BJ (cell line): ENCODE measurements at regions not wholly inside any gene's neighbourhood (a gene's known extent, or its start where the extent isn't known, plus 50 kb on each side); places are given as distances from the start of the nearest gene placed in this dataset.
"Not testable (repeated sequence)": the region's sequence is repeated elsewhere in the genome, so short reads cannot be mapped to it uniquely, and the experiment has no call there.

Experiments
- CTCF ChIA-PET: fragments of 350-600 bp; formaldehyde crosslinking; extraction: SDS; loops from one replicate; lab custom pipeline; 2021; ENCODE audit warnings: antibody characterized with exemption, inconsistent platforms; lab: Yijun Ruan, JAX
- POLR2A ChIA-PET: fragments of 300-600 bp; sonication (Branson Sonifier 250); formaldehyde crosslinking; extraction: SDS; loops from one replicate; lab custom pipeline; 2021; ENCODE audit warnings: antibody characterized with exemption; lab: Charles Lee
- DNase-seq: peaks from one replicate; pipeline ENCODE4 v3.0.0-alpha.2; 2011; ENCODE audit warnings: low read depth
- H3K27me3 ChIP-seq: 2 replicates; pipeline ENCODE4 v1.6.0; 2011; ENCODE audit warnings: low read length; ENCODE audit not compliant: control insufficient read depth, insufficient read depth
- H3K36me3 ChIP-seq: 2 replicates; pipeline ENCODE4 v1.5.1; 2011; ENCODE audit warnings: low read length; ENCODE audit not compliant: control insufficient read depth, insufficient read depth
- H3K4me3 ChIP-seq: 2 replicates; pipeline ENCODE4 v1.5.1; 2011; ENCODE audit warnings: low read depth, mild to moderate bottlenecking, control low read depth, low read length
- TF ChIP-seq, protein P1 (sequence below): IDR thresholded peaks from 2 replicates; pipeline ENCODE4 v1.5.1; 2011; ENCODE audit warnings: low read depth, mild to moderate bottlenecking, control low read depth, inconsistent platforms, low read length, moderate library complexity; ENCODE audit not compliant: insufficient read depth

DNA sequence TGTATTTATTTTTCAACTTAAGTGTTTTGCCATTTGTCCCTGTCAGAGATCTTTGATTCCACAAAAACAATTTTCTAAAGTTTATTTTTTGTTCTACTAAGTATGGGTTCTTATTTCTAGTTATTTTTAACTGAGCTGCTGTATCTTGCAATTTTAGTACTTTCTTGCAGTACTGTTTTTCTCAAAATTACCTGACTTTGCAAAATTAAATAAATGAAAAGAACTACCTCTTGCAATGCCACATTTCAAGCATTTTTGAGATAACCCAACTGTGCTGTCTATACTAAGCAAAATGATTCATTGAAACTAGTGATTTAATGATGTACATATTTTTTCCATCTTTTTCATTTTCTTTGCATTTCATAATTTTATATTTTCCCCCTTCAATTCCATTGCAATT is 71.5 kb upstream of the ADGRL2 start:
- H3K36me3 ChIP-seq = no peaks in the 10 kb centered on the region
- POLR2A ChIA-PET = no interaction called here
- CTCF ChIA-PET = no interaction called here
- no peak for DNase-seq
- H3K27me3 ChIP-seq = no peaks in the 10 kb centered on the region
- TF ChIP-seq, protein P1, sequence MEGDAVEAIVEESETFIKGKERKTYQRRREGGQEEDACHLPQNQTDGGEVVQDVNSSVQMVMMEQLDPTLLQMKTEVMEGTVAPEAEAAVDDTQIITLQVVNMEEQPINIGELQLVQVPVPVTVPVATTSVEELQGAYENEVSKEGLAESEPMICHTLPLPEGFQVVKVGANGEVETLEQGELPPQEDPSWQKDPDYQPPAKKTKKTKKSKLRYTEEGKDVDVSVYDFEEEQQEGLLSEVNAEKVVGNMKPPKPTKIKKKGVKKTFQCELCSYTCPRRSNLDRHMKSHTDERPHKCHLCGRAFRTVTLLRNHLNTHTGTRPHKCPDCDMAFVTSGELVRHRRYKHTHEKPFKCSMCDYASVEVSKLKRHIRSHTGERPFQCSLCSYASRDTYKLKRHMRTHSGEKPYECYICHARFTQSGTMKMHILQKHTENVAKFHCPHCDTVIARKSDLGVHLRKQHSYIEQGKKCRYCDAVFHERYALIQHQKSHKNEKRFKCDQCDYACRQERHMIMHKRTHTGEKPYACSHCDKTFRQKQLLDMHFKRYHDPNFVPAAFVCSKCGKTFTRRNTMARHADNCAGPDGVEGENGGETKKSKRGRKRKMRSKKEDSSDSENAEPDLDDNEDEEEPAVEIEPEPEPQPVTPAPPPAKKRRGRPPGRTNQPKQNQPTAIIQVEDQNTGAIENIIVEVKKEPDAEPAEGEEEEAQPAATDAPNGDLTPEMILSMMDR = no peak
- H3K4me3 ChIP-seq = no peak overlapping the region

DNA sequence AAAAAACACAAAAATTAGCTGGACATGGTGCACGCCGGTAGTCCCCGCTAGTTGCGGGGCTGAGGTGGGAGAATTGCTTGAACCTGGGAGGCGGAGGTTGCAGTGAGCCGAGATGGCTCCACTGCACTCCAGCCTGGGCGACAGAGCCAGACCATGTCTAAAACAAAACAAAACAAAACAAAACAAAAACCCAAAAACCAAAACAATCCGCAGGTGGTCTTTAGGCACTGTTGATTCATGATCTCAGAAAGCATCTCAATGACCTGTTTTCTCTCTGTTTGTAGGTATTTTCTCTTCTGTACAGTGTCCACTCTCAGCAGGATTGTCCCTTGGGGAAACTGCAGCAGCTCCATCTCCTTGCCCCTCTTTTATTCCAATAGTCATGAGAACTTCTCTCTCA is 74.9 kb upstream of the ADGRL2 start:
- no peak overlapping the region for H3K4me3 ChIP-seq
- H3K36me3 ChIP-seq = no peaks in the 10 kb centered on the region
- TF ChIP-seq, protein P1 = no peak
- no peaks in the 10 kb centered on the region for H3K27me3 ChIP-seq
- CTCF ChIA-PET = interaction anchor here (0.6 kb wide), 1 partner anchor 30 kb away, joined by 3 read pairs; no protein-coding TSS in a partner anchor
- DNase-seq = no peak
- POLR2A ChIA-PET = interaction anchor here (0.6 kb wide), 1 partner anchor 11 kb away, joined by 8 read pairs; no protein-coding TSS in a partner anchor

DNA sequence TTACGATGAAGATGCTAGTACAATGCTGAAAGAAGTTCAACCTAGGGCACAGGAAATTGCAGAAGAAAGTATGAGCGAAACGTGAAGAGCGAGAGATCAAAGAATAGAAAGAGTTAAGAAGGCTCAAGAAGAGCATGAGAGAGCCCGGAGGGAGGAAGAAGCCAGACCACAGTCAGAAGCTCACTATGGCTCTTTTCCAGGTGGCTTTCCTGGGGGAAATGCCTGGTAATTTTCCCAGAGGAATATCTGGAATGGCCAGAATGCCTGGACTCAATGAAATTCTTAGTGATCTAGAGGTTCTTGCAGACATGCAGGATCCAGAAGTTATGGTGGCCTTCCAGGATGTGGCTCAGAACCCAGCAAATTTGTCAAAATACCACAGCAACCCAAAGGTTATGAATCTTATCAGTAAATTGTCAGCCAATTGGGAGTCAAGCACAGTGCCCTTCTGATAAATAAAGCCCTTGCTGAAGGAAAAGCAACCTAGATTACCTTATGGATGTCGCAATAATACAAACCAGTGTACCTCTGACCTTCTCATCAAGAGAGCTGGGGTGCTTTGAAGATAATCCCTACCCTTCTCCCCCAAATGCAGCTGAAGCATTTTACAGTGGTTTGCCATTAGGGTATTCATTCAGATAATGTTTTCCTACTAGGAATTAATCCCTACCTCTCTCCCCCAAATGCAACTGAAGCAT is 78.0 kb upstream of the ADGRL2 start:
- POLR2A ChIA-PET, DNase-seq: not testable (repeated sequence)

DNA sequence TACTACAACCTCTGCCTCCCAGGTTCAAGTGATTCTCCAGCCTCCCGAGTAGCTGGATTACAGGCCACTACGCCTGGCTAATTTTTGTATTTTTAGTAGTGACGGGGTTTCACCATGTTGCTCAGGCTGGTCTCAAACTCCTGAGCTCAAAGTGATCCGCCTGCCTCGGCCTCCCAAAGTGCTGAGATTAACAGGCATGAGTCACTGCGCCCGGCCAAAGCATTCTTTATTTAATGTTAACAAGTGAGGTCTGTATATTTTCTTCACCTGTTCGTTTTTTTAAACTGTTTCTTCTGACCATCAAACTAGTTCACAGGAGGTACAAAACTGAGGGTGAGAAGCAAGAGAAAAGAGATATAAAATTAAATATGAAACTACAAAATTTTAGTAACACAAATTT is 80.5 kb upstream of the ADGRL2 start:
- H3K36me3 ChIP-seq, H3K4me3 ChIP-seq, CTCF ChIA-PET, DNase-seq, POLR2A ChIA-PET, H3K27me3 ChIP-seq: not testable (repeated sequence)

More for the DNA sequence above, 78.0 kb upstream of the ADGRL2 start:
- H3K36me3 ChIP-seq, CTCF ChIA-PET, H3K4me3 ChIP-seq, H3K27me3 ChIP-seq: not testable (repeated sequence)

DNA sequence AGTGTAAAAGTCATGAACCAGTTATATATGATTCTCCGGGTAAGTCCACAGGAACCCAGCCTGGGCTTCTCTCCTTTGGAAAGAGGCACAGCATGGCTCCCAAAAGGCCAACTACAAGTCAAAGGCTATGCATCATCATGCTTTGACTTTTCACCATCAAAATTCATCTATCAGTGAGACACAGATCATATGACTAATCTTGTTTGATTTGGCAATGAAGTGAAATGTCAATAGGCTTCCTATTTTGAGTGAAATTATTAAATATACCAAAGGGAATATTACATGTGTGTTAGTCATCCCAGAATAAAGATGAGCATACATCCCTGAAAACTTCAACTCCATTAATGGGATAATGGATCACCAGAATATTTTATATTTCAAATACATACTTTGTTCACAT is 83.5 kb upstream of the ADGRL2 start:
- ChIA-PET CTCF (no interaction called here), POLR2A (no interaction called here)
- Histone ChIP-seq H3K36me3 (no peaks in the 10 kb centered on the region), H3K27me3 (no peaks in the 10 kb centered on the region), H3K4me3 (no peak overlapping the region)
- TF ChIP-seq, protein P1 = no peak
- no peak for DNase-seq

DNA sequence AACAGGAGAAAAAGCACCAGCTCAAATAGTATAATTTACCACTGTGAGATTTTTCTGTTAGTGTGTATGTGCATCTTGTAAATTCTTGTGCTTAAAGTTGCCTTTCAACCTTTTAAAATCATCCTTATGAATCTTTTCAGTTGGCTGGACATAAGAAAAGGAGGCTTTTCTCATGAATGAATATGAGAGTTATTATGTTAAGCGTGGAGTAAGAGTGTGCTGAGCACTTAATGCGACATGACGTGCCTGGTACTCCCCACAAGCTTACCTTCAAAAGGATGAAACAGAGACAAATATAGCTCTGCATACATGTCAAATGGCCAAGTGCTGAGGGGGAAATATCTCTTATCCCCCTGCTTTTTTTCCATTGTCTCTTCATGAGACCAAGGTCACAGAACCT is 85.3 kb upstream of the ADGRL2 start:
- no peaks in the 10 kb centered on the region for H3K36me3 ChIP-seq
- no peak for DNase-seq
- TF ChIP-seq, protein P1 = no peak
- H3K27me3 ChIP-seq = no peaks in the 10 kb centered on the region
- ChIA-PET CTCF (no interaction called here), POLR2A (no interaction called here)
- no peak overlapping the region for H3K4me3 ChIP-seq
